ENCODE measurements at regions not wholly inside any gene's neighbourhood (a gene's known extent, or its start where the extent isn't known, plus 50 kb on each side); places are given as distances from the start of the nearest gene placed in this dataset.

GRCh38 chr13:47553329-47553977 is 447.6 kb downstream of the SUCLA2 start:
- H3K4me1 ChIP-seq (ENCODE audit: control insufficient read depth in 4 of 4, insufficient read depth in 4 of 4, low read length in 3 of 4): peaks cover 0 to 3% (median under 1%) of the 10 kb centered on the region in 4 donors
- H3K27ac ChIP-seq (ENCODE audit: low read depth in 1 of 2, low read length in 2 of 2): no peak overlapping the region
- H3K36me3 ChIP-seq (ENCODE audit: control insufficient read depth in 4 of 4, insufficient read depth in 3 of 4, low read depth in 1 of 4, low read length in 3 of 4): no peaks in the 10 kb centered on the region
- no peak for TF ChIP-seq NR2F2 (IDR thresholded peaks at IDR 0.05)
- no peak for TF ChIP-seq GABPA (IDR thresholded peaks at IDR 0.05 in 1 of 2, conservative IDR thresholded peaks at IDR 0.05 in 1 of 2)
- TF ChIP-seq MAX (IDR thresholded peaks at IDR 0.05): no peak
- no peak for TF ChIP-seq SP1 (IDR thresholded peaks at IDR 0.05)
- TF ChIP-seq ZBTB33 (IDR thresholded peaks at IDR 0.05): no peak
- no peak for TF ChIP-seq YY1 (IDR thresholded peaks at IDR 0.05)
- no peak for TF ChIP-seq HNF4A (conservative IDR thresholded peaks at IDR 0.05)
- TF ChIP-seq RAD21 (IDR thresholded peaks at IDR 0.05): no peak
- no peak for TF ChIP-seq FOXA2 (IDR thresholded peaks at IDR 0.05)
- no peak for TF ChIP-seq FOXA1 (IDR thresholded peaks at IDR 0.05)
- TF ChIP-seq JUND (IDR thresholded peaks at IDR 0.05): no peak
- TF ChIP-seq ATF3 (IDR thresholded peaks at IDR 0.05): no peak
- TF ChIP-seq EGR1 (IDR thresholded peaks at IDR 0.05; ENCODE audit: low read depth in 2 of 2): no peak
- no peak for TF ChIP-seq TAF1 (conservative IDR thresholded peaks at IDR 0.05)
- TF ChIP-seq HNF4G (IDR thresholded peaks at IDR 0.05): no peak
- no peak for TF ChIP-seq REST (IDR thresholded peaks at IDR 0.05)
- no peak for TF ChIP-seq CTCF (IDR thresholded peaks at IDR 0.05; ENCODE audit: low read depth, low read length, missing input control)
- no peak for TF ChIP-seq RXRA (IDR thresholded peaks at IDR 0.05)
- H3K9ac ChIP-seq (ENCODE audit: low read depth in 1 of 2, low read length in 2 of 2): no peak overlapping the region
- DNase-seq (ENCODE audit: low spot score): no peak
- 79% methylated on average over 7 of the region's 7 CpGs for WGBS
- H3K9me3 ChIP-seq (ENCODE audit: control insufficient read depth in 4 of 4, low read length in 3 of 4): no peaks in the 10 kb centered on the region
- H3K27me3 ChIP-seq (ENCODE audit: control insufficient read depth in 4 of 4, insufficient read depth in 4 of 4, low read length in 3 of 4): no peaks in the 10 kb centered on the region
- H3K4me3 ChIP-seq (ENCODE audit: low read depth in 1 of 3, low read length in 3 of 3): no peak overlapping the region
